ENCODE measurements at regions not wholly inside any gene's neighbourhood (a gene's known extent, or its start where the extent isn't known, plus 50 kb on each side); places are given as distances from the start of the nearest gene placed in this dataset.

DNA sequence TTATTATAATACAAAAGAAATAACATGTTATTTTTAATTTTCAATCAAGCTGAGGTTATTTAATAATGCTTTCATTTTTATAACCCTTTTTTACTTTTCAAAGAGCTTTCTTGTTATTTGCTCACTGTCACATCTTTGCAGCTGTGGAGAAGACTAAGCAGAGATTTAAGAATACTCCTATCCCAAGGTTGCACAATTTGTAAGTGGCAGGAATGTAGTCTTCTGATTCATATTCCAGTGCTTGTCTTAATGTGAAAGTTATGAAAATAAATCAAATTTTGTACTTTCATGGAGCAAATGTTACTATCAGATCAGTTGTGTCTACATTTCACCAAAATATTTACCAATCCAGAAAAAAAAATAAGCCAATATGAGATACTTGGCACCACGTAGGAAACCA, 86.6 kb downstream of the DDIT4L start:
- in situ Hi-C loops (cut with HindIII; ENCODE audit: low sequenced_read_pairs), result no loop called here

DNA sequence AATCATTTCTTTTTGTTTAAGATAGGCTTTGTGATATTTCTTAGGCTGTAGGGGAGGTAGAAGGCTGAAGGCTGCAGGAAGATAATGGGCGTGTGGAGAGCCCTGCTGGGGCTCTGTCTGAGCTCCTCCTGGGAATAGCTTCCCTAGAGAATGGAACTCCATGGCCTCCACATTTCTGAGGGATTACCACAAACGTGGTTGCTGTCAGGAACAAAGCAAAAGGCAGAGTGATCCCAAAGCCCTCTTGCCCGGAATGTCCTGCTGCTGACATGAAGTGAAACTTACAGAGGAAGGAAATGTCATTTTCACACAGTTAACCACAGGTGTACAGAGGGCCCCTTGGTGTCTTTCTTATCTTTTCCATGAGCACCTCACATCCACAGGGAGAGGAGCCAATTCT, 89.3 kb downstream of the DDIT4L start:
- no peak for DNase-seq (ENCODE audit: low read depth, low spot score)
- no peak overlapping the region for H3K4me3 ChIP-seq (ENCODE audit: low read depth, low read length)
- in situ Hi-C loops (cut with HindIII; ENCODE audit: low sequenced_read_pairs), result no loop called here
- TF ChIP-seq, protein P1, sequence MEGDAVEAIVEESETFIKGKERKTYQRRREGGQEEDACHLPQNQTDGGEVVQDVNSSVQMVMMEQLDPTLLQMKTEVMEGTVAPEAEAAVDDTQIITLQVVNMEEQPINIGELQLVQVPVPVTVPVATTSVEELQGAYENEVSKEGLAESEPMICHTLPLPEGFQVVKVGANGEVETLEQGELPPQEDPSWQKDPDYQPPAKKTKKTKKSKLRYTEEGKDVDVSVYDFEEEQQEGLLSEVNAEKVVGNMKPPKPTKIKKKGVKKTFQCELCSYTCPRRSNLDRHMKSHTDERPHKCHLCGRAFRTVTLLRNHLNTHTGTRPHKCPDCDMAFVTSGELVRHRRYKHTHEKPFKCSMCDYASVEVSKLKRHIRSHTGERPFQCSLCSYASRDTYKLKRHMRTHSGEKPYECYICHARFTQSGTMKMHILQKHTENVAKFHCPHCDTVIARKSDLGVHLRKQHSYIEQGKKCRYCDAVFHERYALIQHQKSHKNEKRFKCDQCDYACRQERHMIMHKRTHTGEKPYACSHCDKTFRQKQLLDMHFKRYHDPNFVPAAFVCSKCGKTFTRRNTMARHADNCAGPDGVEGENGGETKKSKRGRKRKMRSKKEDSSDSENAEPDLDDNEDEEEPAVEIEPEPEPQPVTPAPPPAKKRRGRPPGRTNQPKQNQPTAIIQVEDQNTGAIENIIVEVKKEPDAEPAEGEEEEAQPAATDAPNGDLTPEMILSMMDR (IDR thresholded peaks at IDR 0.05; ENCODE audit: low read depth, low read length), result no peak

More for the DNA sequence above, 86.6 kb downstream of the DDIT4L start:
- no peak for DNase-seq (ENCODE audit: low read depth, low spot score)
- TF ChIP-seq, protein P1 (IDR thresholded peaks at IDR 0.05; ENCODE audit: low read depth, low read length), result no peak
- no peak overlapping the region for H3K4me3 ChIP-seq (ENCODE audit: low read depth, low read length)

DNA sequence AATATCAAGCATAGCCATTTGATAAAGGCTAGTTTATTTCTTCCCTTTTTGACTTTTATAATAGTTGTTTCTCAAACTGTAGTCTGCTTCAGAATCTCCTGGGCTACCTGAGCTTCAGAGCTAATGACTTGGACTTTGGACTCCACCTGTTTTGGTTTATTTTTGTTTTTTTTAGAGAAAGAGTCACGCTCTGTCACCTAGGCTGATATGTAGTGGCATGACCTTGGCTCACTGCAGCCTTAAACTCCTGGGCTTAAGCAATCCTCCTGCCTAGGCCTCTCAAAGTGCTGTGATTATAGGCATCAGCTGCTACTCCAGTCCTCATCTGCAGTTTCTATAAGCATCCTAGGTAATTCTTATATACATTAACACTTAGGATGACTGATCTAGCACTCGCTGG, 90.5 kb downstream of the DDIT4L start:
- TF ChIP-seq, protein P1 (IDR thresholded peaks at IDR 0.05; ENCODE audit: low read depth, low read length), result no peak
- DNase-seq (ENCODE audit: low read depth, low spot score), result no peak
- no peak overlapping the region for H3K4me3 ChIP-seq (ENCODE audit: low read depth, low read length)
- in situ Hi-C loops (cut with HindIII; ENCODE audit: low sequenced_read_pairs), result no loop called here

DNA sequence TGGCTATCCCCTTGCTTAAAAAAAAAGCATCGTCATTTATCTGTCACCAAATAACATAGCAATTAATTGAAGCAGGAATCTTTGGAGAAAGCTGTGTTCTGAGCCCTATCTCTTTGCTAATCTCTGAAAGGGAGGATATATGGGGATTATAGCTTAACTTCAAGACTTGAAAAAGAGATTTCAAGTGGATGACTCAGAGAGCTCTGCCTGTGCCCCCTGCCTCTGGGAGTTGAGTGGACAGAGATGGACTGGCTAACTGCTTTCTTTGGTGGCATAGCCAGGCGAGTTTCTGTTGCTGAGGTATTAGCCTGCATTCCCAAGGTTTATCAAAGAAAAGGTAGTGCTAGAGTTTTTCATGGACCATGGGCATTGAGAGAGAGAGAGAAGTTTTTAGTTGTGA, 91.6 kb downstream of the DDIT4L start:
- in situ Hi-C loops (cut with HindIII; ENCODE audit: low sequenced_read_pairs), result no loop called here
- TF ChIP-seq, protein P1 (IDR thresholded peaks at IDR 0.05; ENCODE audit: low read depth, low read length), result no peak
- no peak overlapping the region for H3K4me3 ChIP-seq (ENCODE audit: low read depth, low read length)
- DNase-seq (ENCODE audit: low read depth, low spot score), result no peak

DNA sequence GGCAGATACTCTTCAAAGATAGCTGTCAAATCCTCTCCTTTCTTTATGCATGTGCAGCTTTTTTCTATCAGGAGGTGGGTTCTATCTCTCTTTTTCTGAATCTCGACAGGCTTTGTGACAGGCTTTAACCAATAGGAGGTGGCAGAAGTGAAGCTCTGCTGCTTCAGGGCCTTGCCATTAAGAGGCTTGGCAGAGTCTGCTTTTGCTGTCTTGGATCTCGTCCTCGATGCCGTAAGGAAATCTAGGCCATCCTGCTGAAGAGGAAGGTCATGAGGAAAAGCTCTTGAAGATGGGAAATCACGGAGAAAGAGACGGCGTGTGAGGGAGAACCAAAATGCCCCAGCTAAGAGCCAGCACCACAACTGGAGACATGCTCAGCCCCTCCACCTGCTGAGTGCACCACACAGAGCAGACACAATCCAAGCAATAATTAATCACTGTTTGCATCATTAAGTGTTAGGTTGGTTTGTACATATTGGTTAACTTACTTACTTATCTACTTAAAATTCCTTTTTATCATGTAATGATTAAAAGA, 92.2 kb downstream of the DDIT4L start:
- TF ChIP-seq, protein P1 (IDR thresholded peaks at IDR 0.05; ENCODE audit: low read depth, low read length), result no peak
- in situ Hi-C loops (cut with HindIII; ENCODE audit: low sequenced_read_pairs), result no loop called here
- no peak overlapping the region for H3K4me3 ChIP-seq (ENCODE audit: low read depth, low read length)
- no peak for DNase-seq (ENCODE audit: low read depth, low spot score)

DNA sequence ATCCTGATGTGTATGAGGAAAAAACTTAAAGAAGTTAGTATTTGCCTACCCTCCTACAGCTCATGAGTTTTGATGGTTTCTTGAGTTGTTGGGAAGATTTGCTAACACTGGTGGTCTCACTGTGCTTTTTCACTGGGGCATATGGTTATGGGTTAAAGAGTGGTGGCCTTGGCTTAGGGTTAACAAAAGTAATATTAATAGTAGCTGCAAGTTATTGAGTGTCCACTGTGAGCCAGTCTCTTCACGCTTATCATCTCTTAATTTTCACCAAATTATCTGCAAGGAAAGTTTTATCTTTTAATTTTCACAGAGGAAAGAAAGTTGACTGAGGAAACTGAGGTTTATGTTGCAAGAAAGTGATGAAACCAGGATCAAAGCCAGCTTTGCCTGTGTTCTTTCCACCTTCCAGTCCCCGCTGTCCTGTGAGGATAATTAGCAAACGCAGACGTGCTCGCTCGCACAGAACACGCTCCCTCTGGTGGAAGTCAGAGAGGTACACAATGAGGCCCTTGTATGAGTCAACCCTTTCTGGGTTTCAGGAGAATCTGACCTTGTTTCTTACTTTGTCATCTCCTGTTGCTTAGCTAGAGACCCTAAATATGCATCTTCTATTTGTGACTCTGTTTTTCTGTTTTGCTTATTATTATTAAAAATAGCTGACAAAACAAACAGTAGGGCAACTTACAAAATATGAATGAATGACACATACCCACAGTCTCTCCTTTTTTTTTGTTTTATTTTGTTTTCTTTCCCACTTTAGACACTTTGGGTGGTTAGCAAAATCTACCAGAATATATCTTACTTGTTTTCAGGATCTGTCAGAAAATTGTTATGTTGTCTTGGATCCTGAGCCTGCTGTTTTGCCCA, 94.3 kb downstream of the DDIT4L start:
- H3K4me3 ChIP-seq (ENCODE audit: low read depth, low read length), result no peak overlapping the region
- in situ Hi-C loops (cut with HindIII; ENCODE audit: low sequenced_read_pairs), result no loop called here
- DNase-seq (ENCODE audit: low read depth, low spot score), result peak; percentile 76
- TF ChIP-seq, protein P1 (IDR thresholded peaks at IDR 0.05; ENCODE audit: low read depth, low read length), result peak; percentile 89

Data from astrocyte of the spinal cord (primary cell).